C4-2B (cell line): ENCODE measurements at regions not wholly inside any gene's neighbourhood (a gene's known extent, or its start where the extent isn't known, plus 50 kb on each side); places are given as distances from the start of the nearest gene placed in this dataset.

Source experiments
- CTCF ChIP-seq: fragments of 450-650 bp; conservative IDR thresholded peaks from 2 replicates; pipeline ENCODE4 v1.5.1; 2017; ENCODE audit warnings: mild to moderate bottlenecking
- ZFX ChIP-seq: fragments of 450-650 bp; IDR thresholded peaks from 2 replicates; pipeline ENCODE4 v1.6.1; 2017

- no peak for TF ChIP-seq CTCF
- TF ChIP-seq ZFX = no peak
Observed at GRCh38 chr1:68976916-68977610, 480.2 kb upstream of the DEPDC1 start.
